ENCODE measurements at regions not wholly inside any gene's neighbourhood (a gene's known extent, or its start where the extent isn't known, plus 50 kb on each side); places are given as distances from the start of the nearest gene placed in this dataset.

GRCh38 chr5:3121813-3122212, 370.3 kb upstream of the IRX2 start:
- no peak overlapping the region for H3K4me2 ChIP-seq
- H3K36me3 ChIP-seq (ENCODE audit: insufficient read depth), result no peaks in the 10 kb centered on the region
- H3K4me3 ChIP-seq (IDR thresholded peaks at IDR 0.05; ENCODE audit: insufficient read depth, low read depth, low read length), result no peak overlapping the region
- H3K79me2 ChIP-seq (ENCODE audit: insufficient read depth, low read depth), result no peaks in the 10 kb centered on the region
- no peaks in the 10 kb centered on the region for H3K4me1 ChIP-seq (ENCODE audit: low read depth, poor library complexity, severe bottlenecking)
- no peak overlapping the region for H2AFZ ChIP-seq (ENCODE audit: low read depth)
- no peak overlapping the region for H3K9ac ChIP-seq
- no peak overlapping the region for H3K27ac ChIP-seq
- no peaks in the 10 kb centered on the region for H3K27me3 ChIP-seq (ENCODE audit: insufficient read depth, low read depth)
- no peaks in the 10 kb centered on the region for H4K20me1 ChIP-seq (ENCODE audit: insufficient read depth)
- TF ChIP-seq CTCF (conservative IDR thresholded peaks at IDR 0.05; ENCODE audit: low read depth, low read length), result no peak

GRCh38 chr5:3120028-3120427, 368.6 kb upstream of the IRX2 start:
- H3K4me1 ChIP-seq (ENCODE audit: low read depth, poor library complexity, severe bottlenecking), result no peaks in the 10 kb centered on the region

GRCh38 chr5:3119435-3119834, 368.0 kb upstream of the IRX2 start:
- Histone ChIP-seq H3K4me1 (ENCODE audit: low read depth, poor library complexity, severe bottlenecking) (no peaks in the 10 kb centered on the region), H3K36me3 (ENCODE audit: insufficient read depth) (no peaks in the 10 kb centered on the region), H3K27me3 (ENCODE audit: insufficient read depth, low read depth) (no peaks in the 10 kb centered on the region), H4K20me1 (ENCODE audit: insufficient read depth) (no peaks in the 10 kb centered on the region), H3K27ac (no peak overlapping the region), H2AFZ (ENCODE audit: low read depth) (no peak overlapping the region), H3K4me2 (no peak overlapping the region), H3K4me3 (IDR thresholded peaks at IDR 0.05; ENCODE audit: insufficient read depth, low read depth, low read length) (no peak overlapping the region), H3K79me2 (ENCODE audit: insufficient read depth, low read depth) (no peaks in the 10 kb centered on the region), H3K9ac (no peak overlapping the region)
- TF ChIP-seq CTCF (conservative IDR thresholded peaks at IDR 0.05; ENCODE audit: low read depth, low read length), result no peak

More at GRCh38 chr5:3120028-3120427, 368.6 kb upstream of the IRX2 start:
- H3K4me3 ChIP-seq (IDR thresholded peaks at IDR 0.05; ENCODE audit: insufficient read depth, low read depth, low read length), result no peak overlapping the region
- no peaks in the 10 kb centered on the region for H3K27me3 ChIP-seq (ENCODE audit: insufficient read depth, low read depth)
- H3K27ac ChIP-seq, result no peak overlapping the region
- no peak for TF ChIP-seq CTCF (conservative IDR thresholded peaks at IDR 0.05; ENCODE audit: low read depth, low read length)
- no peaks in the 10 kb centered on the region for H3K79me2 ChIP-seq (ENCODE audit: insufficient read depth, low read depth)
- H2AFZ ChIP-seq (ENCODE audit: low read depth), result no peak overlapping the region
- H3K4me2 ChIP-seq, result no peak overlapping the region
- no peak overlapping the region for H3K9ac ChIP-seq
- H4K20me1 ChIP-seq (ENCODE audit: insufficient read depth), result no peaks in the 10 kb centered on the region
- no peaks in the 10 kb centered on the region for H3K36me3 ChIP-seq (ENCODE audit: insufficient read depth)

- Histone ChIP-seq H3K27me3 (ENCODE audit: insufficient read depth, low read depth) (no peaks in the 10 kb centered on the region), H3K79me2 (ENCODE audit: insufficient read depth, low read depth) (no peaks in the 10 kb centered on the region), H4K20me1 (ENCODE audit: insufficient read depth) (no peaks in the 10 kb centered on the region), H3K27ac (no peak overlapping the region), H3K4me1 (ENCODE audit: low read depth, poor library complexity, severe bottlenecking) (no peaks in the 10 kb centered on the region), H3K36me3 (ENCODE audit: insufficient read depth) (no peaks in the 10 kb centered on the region), H3K4me2 (no peak overlapping the region), H3K9ac (no peak overlapping the region), H2AFZ (ENCODE audit: low read depth) (no peak overlapping the region), H3K4me3 (IDR thresholded peaks at IDR 0.05; ENCODE audit: insufficient read depth, low read depth, low read length) (no peak overlapping the region)
- no peak for TF ChIP-seq CTCF (conservative IDR thresholded peaks at IDR 0.05; ENCODE audit: low read depth, low read length)
Observed at GRCh38 chr5:3118340-3118739, 366.9 kb upstream of the IRX2 start.

All from KMS-11 (cell line).